PFSK-1 (cell line): ENCODE measurements at regions not wholly inside any gene's neighbourhood (a gene's known extent, or its start where the extent isn't known, plus 50 kb on each side); places are given as distances from the start of the nearest gene placed in this dataset.

Experiments
- FOXP2 ChIP-seq: optimal IDR thresholded peaks from 2 replicates; pipeline ENCODE3; 2011; ENCODE audit warnings: borderline replicate concordance, control low read depth, inconsistent platforms; ENCODE audit not compliant: insufficient read depth; ENCODE audit errors: extremely low read length, extremely low read depth
- POLR2AphosphoS5 ChIP-seq: IDR thresholded peaks from 2 replicates; pipeline ENCODE4 v1.6.1; 2012; ENCODE audit warnings: low read depth, mild to moderate bottlenecking, control low read depth, low read length, moderate library complexity
- REST ChIP-seq, 2 experiments: IDR thresholded peaks; 2 replicates each; pipeline versions ENCODE4 v1.6.1 to v1.8.0; 2011 to 2012; ENCODE audit warnings: low read depth in 2 of 2, low read length in 2 of 2, control low read depth in 1 of 2, inconsistent platforms in 1 of 2, mild to moderate bottlenecking in 1 of 2, moderate library complexity in 1 of 2; ENCODE audit not compliant: insufficient read depth in 1 of 2
- SIN3A ChIP-seq: IDR thresholded peaks from 2 replicates; pipeline ENCODE4 v1.6.1; 2012; ENCODE audit warnings: mild to moderate bottlenecking, low read length, moderate library complexity, borderline replicate concordance; ENCODE audit not compliant: insufficient read depth
- TAF1 ChIP-seq: IDR thresholded peaks from 2 replicates; pipeline ENCODE4 v1.6.1; 2012; ENCODE audit warnings: low read length, control low read depth, borderline replicate concordance; ENCODE audit not compliant: insufficient read depth

- no peak for TF ChIP-seq REST (IDR thresholded peaks at IDR 0.05; ENCODE audit: insufficient read depth in 1 of 2, low read depth in 2 of 2, low read length in 2 of 2)
- no peak for TF ChIP-seq POLR2AphosphoS5
- TF ChIP-seq TAF1 = no peak
- no peak for TF ChIP-seq FOXP2
- no peak for TF ChIP-seq SIN3A
Measured at GRCh38 chrX:7546551-7547080, 296.4 kb upstream of the VCX start.

GRCh38 chrX:7545564-7545963 is 297.4 kb upstream of the VCX start:
- no peak for TF ChIP-seq FOXP2

GRCh38 chrX:7542587-7543380 is 300.2 kb upstream of the VCX start:
- TF ChIP-seq FOXP2 (no peak), POLR2AphosphoS5 (no peak), REST (IDR thresholded peaks at IDR 0.05; ENCODE audit: insufficient read depth in 1 of 2, low read depth in 2 of 2, low read length in 2 of 2) (no peak), SIN3A (no peak), TAF1 (no peak)

DNA sequence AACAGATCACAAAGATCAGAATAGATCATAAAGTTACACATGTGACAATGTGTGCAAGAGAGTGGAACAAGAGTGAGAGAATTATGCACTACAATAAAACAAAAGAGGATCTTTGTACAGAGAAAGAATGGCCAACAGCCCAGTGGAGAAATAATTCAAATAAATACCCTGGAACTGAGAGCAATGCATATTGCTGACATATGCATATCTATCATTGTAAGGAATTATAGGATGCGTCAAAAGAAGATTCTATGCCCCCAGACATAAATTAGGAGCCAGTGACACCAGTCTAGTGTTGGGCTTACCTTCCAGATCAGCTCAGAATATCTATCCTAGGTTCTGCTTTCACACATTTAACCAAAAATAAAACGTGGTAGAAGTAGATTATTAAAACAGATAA is 320.1 kb upstream of the VCX start:
- no peak for TF ChIP-seq REST (IDR thresholded peaks at IDR 0.05; ENCODE audit: insufficient read depth in 1 of 2, low read depth in 2 of 2, low read length in 2 of 2)

GRCh38 chrX:7515681-7516413 is 327.1 kb upstream of the VCX start:
- TF ChIP-seq SIN3A (no peak), FOXP2 (no peak), REST (IDR thresholded peaks at IDR 0.05; ENCODE audit: insufficient read depth in 1 of 2, low read depth in 2 of 2, low read length in 2 of 2) (no peak), POLR2AphosphoS5 (no peak), TAF1 (no peak)
